Kidney capillary endothelial cell (primary cell): ENCODE measurements at regions not wholly inside any gene's neighbourhood (a gene's known extent, or its start where the extent isn't known, plus 50 kb on each side); places are given as distances from the start of the nearest gene placed in this dataset.

Experiments
- DNase-seq: peaks from one replicate; pipeline ENCODE4 v3.0.0-alpha.2; 2018; ENCODE audit warnings: low spot score

DNA sequence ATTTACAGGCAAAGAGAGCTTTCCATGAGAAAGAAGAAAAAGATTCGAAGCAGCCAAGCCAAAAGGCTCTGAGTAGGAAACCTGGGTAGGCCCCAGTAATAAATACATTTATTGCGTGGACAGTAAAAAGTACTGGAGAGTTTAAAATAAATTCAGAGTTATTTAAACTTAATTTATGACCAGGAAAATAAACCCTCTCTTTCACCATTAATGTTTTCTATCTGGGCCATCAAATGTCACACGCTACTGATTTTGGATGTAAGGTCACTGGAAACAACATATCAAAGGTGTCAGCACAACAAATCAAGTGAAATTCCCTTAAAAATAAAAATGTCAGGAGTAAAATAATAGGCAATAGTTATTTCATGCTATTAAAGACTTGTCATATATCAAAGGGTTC lies 264.0 kb downstream of the SKAP2 start:
- no peak for DNase-seq

DNA sequence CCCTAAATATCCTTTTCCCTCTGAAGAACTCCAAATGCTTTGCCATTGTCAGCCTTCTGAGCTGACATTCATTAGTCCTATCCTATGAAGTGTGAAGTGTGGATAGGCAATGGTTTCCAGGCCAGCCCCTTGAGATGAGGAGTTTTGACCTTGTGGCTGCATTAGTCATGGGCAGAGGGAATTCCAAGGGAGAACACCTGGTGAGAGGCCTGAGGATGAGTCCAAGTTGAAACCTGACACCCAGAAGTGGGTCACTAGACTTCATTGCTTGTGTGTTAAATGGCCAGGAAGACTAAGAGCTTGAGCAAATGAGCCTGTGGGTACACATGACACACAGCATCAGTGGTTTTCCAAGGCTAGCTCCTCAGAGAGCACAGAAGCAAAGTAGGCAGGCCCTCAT lies 260.8 kb downstream of the SKAP2 start:
- no peak for DNase-seq

DNA sequence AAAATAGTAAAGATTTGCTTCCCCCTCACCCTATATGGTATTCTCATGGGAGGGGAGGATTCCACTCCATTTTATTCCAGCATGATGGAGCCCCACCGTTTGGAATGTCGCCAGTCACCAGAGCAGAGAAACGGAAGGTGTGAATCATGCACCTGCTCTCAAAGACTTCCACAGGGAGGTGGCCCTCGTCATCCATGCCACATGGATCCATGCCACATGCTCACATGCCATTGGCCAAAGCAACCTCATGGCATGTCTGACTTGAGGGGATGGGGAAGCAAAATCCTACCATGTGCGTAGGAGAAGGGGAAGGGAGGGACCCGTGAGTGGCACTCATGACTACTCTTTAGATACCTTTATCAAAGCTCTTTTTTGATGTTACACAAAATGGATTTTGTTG lies 256.0 kb downstream of the SKAP2 start:
- no peak for DNase-seq

- no peak for DNase-seq
These were observed 255.3 kb downstream of the SKAP2 start for GRCh38 chr7:26609082-26609481.

GRCh38 chr7:26609532-26609931 lies 254.9 kb downstream of the SKAP2 start:
- no peak for DNase-seq

GRCh38 chr7:26612742-26613141 lies 251.6 kb downstream of the SKAP2 start:
- no peak for DNase-seq

- DNase-seq: no peak
These were observed 249.9 kb downstream of the SKAP2 start for GRCh38 chr7:26614503-26614902.

DNA sequence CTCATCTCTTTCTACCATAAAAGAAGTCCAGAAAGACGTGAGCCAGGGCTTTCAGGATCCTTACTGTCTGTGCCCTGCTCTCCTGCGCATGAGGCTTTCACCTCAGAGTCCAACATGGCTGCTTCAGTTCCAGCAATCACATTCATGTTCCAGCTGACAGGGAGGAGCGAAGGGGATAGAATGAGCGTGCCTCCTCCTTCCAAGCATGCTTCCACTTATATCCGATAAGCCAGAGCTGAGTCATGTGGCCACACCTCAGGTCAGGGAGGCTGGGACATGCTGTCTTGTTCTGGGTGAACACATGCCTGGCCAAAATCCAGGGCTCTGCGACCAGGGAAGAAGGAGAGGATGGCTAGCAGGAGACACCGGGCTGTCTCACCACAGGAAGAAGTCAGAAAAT lies 248.2 kb downstream of the SKAP2 start:
- DNase-seq: no peak

DNA sequence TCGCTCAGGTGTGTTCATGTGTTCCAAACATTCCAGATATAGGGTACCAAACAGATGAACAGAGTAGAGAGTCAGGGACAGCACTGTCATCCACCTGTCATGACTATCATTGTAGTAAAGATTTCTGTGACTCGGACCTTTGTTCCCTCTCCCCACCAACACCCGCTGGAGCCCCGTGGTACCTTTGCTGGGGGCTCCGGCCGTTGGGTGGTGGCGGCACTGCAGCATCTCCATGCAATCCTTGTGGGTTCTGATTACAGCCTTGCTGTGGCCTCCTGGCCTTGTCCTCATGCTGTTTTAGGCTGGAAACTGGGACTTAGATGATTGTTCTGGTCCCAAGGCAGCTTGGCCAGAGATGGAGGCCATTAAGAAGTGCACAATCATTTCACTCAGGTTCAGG lies 247.3 kb downstream of the SKAP2 start:
- DNase-seq: no peak
